ENCODE measurements at regions not wholly inside any gene's neighbourhood (a gene's known extent, or its start where the extent isn't known, plus 50 kb on each side); places are given as distances from the start of the nearest gene placed in this dataset.

DNA sequence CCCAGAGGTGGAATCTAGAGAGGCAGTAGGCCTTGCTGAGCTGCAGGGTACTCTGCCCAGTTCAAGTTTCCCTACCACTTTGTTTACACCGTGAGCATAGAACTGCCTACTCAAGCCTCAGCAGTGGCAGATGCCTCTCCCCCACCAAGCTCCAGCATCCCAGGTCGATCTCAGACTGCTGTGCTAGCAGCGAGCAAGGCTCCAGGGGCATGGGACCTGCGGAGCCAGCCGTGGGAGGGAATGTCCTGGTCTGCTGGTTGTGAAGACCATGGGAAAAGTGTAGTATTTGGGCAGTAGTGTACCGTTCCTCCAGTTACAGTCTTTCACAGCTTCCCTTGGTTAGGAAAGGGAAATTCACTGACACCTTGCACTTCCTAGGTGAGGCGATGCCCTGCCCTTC, 50.6 kb upstream of the FSIP2 start:
- in situ Hi-C loops (cut with MboI) = no loop called here
- Histone ChIP-seq H3K79me2 (ENCODE audit: control insufficient read depth, insufficient read depth, low read length) (no peaks in the 10 kb centered on the region), H3K27me3 (ENCODE audit: control insufficient read depth in 2 of 2, insufficient read depth in 2 of 2, low read length in 2 of 2) (no peaks in the 10 kb centered on the region), H3K27ac (ENCODE audit: extremely low read depth, low read depth, low read length) (no peak overlapping the region), H3K4me1 (replicated peaks in 1 of 2; ENCODE audit: control insufficient read depth in 2 of 2, insufficient read depth in 2 of 2, low read length in 2 of 2) (no peaks in the 10 kb centered on the region), H3K9me3 (replicated peaks; ENCODE audit: control insufficient read depth, insufficient read depth, low read depth, low read length) (no peaks in the 10 kb centered on the region; the same call in 1 of the 2 replicates), H3K4me2 (ENCODE audit: insufficient read depth, low read length) (no peak overlapping the region), H3K9me1 (ENCODE audit: control insufficient read depth, insufficient read depth, low read length) (no peaks in the 10 kb centered on the region), H3K9ac (ENCODE audit: insufficient read depth in 1 of 2, low read depth in 2 of 2, low read length in 2 of 2) (no peak overlapping the region), H3K36me3 (ENCODE audit: control insufficient read depth, insufficient read depth, low read length) (no peaks in the 10 kb centered on the region), H4K20me1 (replicated peaks; ENCODE audit: control insufficient read depth, insufficient read depth, low read length) (no peaks in the 10 kb centered on the region), H3K4me3 (no peak overlapping the region), H2AFZ (ENCODE audit: low read depth, low read length) (no peak overlapping the region)
- ChIA-PET POLR2A (no interaction called here), CTCF (ENCODE audit: low intra/inter-chr PET ratio) (no interaction called here)
- TF ChIP-seq, protein P1, sequence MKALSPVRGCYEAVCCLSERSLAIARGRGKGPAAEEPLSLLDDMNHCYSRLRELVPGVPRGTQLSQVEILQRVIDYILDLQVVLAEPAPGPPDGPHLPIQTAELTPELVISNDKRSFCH (CRISPR knock-in tag; IDR thresholded peaks at IDR 0.05) = no peak
- TF ChIP-seq, protein P1 (tag; IDR thresholded peaks at IDR 0.05) = no peak
- no peak for TF ChIP-seq ZNF253 (CRISPR knock-in tag; conservative IDR thresholded peaks at IDR 0.05)
- no peak for TF ChIP-seq ZC3H8 (IDR thresholded peaks at IDR 0.05)
- TF ChIP-seq ZNF217 (CRISPR knock-in tag; IDR thresholded peaks at IDR 0.05) = no peak
- TF ChIP-seq NR4A1 (CRISPR knock-in tag; IDR thresholded peaks at IDR 0.05) = no peak
- no peak for TF ChIP-seq NR4A1 (tag; IDR thresholded peaks at IDR 0.05)
- TF ChIP-seq NFRKB (IDR thresholded peaks at IDR 0.05; ENCODE audit: low read depth) = no peak
- no peak for TF ChIP-seq POLR3A (IDR thresholded peaks at IDR 0.05; ENCODE audit: borderline replicate concordance, extremely low read depth, insufficient read depth, insufficient read length)
- TF ChIP-seq ZFPM2 (CRISPR knock-in tag; IDR thresholded peaks at IDR 0.05) = no peak
- no peak for TF ChIP-seq MYC (IDR thresholded peaks at IDR 0.05; ENCODE audit: low read depth, low read length)
- TF ChIP-seq MYC (CRISPR knock-in tag; IDR thresholded peaks at IDR 0.05; ENCODE audit: borderline replicate concordance, low read depth) = no peak
- no peak for TF ChIP-seq NFIX (CRISPR knock-in tag; IDR thresholded peaks at IDR 0.05; ENCODE audit: low read depth)
- TF ChIP-seq TAF7 (tag; IDR thresholded peaks at IDR 0.05) = no peak
- no peak for TF ChIP-seq POLR2B (IDR thresholded peaks at IDR 0.05; ENCODE audit: low read depth, partially characterized antibody)
- no peak for TF ChIP-seq CBX8 (IDR thresholded peaks at IDR 0.05; ENCODE audit: borderline replicate concordance, extremely low read depth, low read depth, low read length, poor library complexity, severe bottlenecking)
- no peak for TF ChIP-seq HDAC6 (IDR thresholded peaks at IDR 0.05; ENCODE audit: low read depth, low read length)
- TF ChIP-seq, protein P2, sequence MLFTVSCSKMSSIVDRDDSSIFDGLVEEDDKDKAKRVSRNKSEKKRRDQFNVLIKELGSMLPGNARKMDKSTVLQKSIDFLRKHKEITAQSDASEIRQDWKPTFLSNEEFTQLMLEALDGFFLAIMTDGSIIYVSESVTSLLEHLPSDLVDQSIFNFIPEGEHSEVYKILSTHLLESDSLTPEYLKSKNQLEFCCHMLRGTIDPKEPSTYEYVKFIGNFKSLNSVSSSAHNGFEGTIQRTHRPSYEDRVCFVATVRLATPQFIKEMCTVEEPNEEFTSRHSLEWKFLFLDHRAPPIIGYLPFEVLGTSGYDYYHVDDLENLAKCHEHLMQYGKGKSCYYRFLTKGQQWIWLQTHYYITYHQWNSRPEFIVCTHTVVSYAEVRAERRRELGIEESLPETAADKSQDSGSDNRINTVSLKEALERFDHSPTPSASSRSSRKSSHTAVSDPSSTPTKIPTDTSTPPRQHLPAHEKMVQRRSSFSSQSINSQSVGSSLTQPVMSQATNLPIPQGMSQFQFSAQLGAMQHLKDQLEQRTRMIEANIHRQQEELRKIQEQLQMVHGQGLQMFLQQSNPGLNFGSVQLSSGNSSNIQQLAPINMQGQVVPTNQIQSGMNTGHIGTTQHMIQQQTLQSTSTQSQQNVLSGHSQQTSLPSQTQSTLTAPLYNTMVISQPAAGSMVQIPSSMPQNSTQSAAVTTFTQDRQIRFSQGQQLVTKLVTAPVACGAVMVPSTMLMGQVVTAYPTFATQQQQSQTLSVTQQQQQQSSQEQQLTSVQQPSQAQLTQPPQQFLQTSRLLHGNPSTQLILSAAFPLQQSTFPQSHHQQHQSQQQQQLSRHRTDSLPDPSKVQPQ (CRISPR knock-in tag; IDR thresholded peaks at IDR 0.05; ENCODE audit: borderline replicate concordance) = no peak
- no peak for TF ChIP-seq TOE1 (IDR thresholded peaks at IDR 0.05; ENCODE audit: borderline replicate concordance)
- TF ChIP-seq TOE1 (CRISPR knock-in tag; IDR thresholded peaks at IDR 0.05; ENCODE audit: borderline replicate concordance, low read depth) = no peak
- ATAC-seq (no peak), FAIRE-seq (no peak), DNase-seq (ENCODE audit: extremely low read depth in 1 of 4, low spot score in 3 of 4) (no peak)
- intact Hi-C loops (cut with micrococcal nuclease) = no loop called here
- WGBS (ENCODE audit: insufficient coverage, low coverage, missing lambda C conversion rate) = 1% methylated on average over 7 of the region's 7 CpGs
- BruUV-seq (replicated peaks) = no TSS peak
